Lower lobe of right lung (tissue), 2 donors: ENCODE measurements at regions not wholly inside any gene's neighbourhood (a gene's known extent, or its start where the extent isn't known, plus 50 kb on each side); places are given as distances from the start of the nearest gene placed in this dataset.
A peak's percentile ranks its signal among the peaks of the same experiment; 100 is the strongest.

Experiments
- ATAC-seq, 2 donors: fragments of 200-7000 bp; cut with Tn5 transposase; one replicate each; pipeline ENCODE4 v1.9.1; 2020 to 2022; ENCODE audit warnings: mild to moderate bottlenecking in 2 of 2, moderate library complexity in 2 of 2
- DNase-seq: peaks from one replicate; pipeline ENCODE4 v3.0.0-alpha.2; 2020
- H3K27ac ChIP-seq: fragments of 200-600 bp; one replicate; pipeline ENCODE4 v1.8.0; 2022
- H3K27me3 ChIP-seq: fragments of 200-600 bp; one replicate; pipeline ENCODE4 v1.8.0; 2022; ENCODE audit warnings: low read depth
- H3K36me3 ChIP-seq: fragments of 200-600 bp; one replicate; pipeline ENCODE4 v1.8.0; 2022; ENCODE audit warnings: mild to moderate bottlenecking
- H3K4me1 ChIP-seq: fragments of 200-600 bp; one replicate; pipeline ENCODE4 v1.8.0; 2022
- H3K4me3 ChIP-seq: fragments of 200-600 bp; one replicate; pipeline ENCODE4 v1.8.0; 2022; ENCODE audit warnings: mild to moderate bottlenecking
- H3K9me3 ChIP-seq: fragments of 200-600 bp; one replicate; pipeline ENCODE4 v1.8.0; 2022
- CTCF ChIP-seq: fragments of 200-600 bp; IDR thresholded peaks from one replicate; pipeline ENCODE4 v1.8.0; 2022; ENCODE audit warnings: antibody characterized with exemption, mild to moderate bottlenecking
- intact Hi-C: fragments of 100-400 bp; cut with DNase I; formaldehyde crosslinking; loops from one replicate; pipeline ENCODE4 v1.11.0; 2022
- donor health status: DM: no; HTN: yes; CAD: no; lungs with severe emphysema.

GRCh38 chr15:58336161-58336560 is 95.6 kb upstream of the LIPC start:
- no peaks in the 10 kb centered on the region for H3K27me3 ChIP-seq
- intact Hi-C loops = no loop called here
- no peaks in the 10 kb centered on the region for H3K36me3 ChIP-seq
- H3K4me1 ChIP-seq = peaks cover 16% of the 10 kb centered on the region
- H3K4me3 ChIP-seq = no peak overlapping the region
- no peak for ATAC-seq
- no peak for TF ChIP-seq CTCF
- no peaks in the 10 kb centered on the region for H3K9me3 ChIP-seq
- H3K27ac ChIP-seq = no peak overlapping the region
- DNase-seq = no peak

- intact Hi-C loops = no loop called here
- no peak overlapping the region for H3K27ac ChIP-seq
- H3K36me3 ChIP-seq = no peaks in the 10 kb centered on the region
- H3K9me3 ChIP-seq = no peaks in the 10 kb centered on the region
- H3K4me1 ChIP-seq = no peaks in the 10 kb centered on the region
- no peak overlapping the region for H3K4me3 ChIP-seq
- ATAC-seq (no peak), DNase-seq (no peak)
- TF ChIP-seq CTCF = no peak
- no peaks in the 10 kb centered on the region for H3K27me3 ChIP-seq
Observed at GRCh38 chr15:58340176-58340575, 91.6 kb upstream of the LIPC start.

DNA sequence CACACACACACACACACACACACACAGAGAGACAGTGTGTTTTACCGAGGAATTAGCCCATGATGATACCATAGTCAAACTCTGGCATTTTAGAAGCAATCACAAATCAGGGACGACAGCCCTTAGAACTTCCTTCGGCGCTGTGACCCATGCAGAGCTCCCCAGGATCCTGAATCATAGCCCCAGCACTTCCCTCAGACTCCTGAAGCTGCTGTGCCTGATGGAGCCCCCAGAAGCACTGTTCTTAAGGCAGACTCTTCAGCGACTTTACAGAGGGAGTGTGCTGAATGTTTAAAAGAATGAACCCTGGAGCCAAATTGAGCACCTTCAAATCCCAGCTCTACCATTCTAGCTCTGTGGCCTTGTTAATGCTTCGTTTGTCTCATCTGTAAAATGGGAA is 89.3 kb upstream of the LIPC start:
- no peak for ATAC-seq
- intact Hi-C loops = no loop called here
- Histone ChIP-seq H3K27ac (no peak overlapping the region), H3K4me3 (no peak overlapping the region), H3K36me3 (no peaks in the 10 kb centered on the region), H3K9me3 (no peaks in the 10 kb centered on the region), H3K27me3 (no peaks in the 10 kb centered on the region), H3K4me1 (no peaks in the 10 kb centered on the region)
- DNase-seq = no peak
- TF ChIP-seq CTCF = no peak

GRCh38 chr15:58344213-58345070 is 87.3 kb upstream of the LIPC start:
- Histone ChIP-seq H3K27me3 (no peaks in the 10 kb centered on the region), H3K4me1 (no peaks in the 10 kb centered on the region), H3K4me3 (no peak overlapping the region), H3K27ac (no peak overlapping the region), H3K9me3 (no peaks in the 10 kb centered on the region), H3K36me3 (no peaks in the 10 kb centered on the region)
- no peak for TF ChIP-seq CTCF
- DNase-seq (no peak), ATAC-seq (peak in 1 of 2 donors; percentile 23)
- intact Hi-C loops = no loop called here

DNA sequence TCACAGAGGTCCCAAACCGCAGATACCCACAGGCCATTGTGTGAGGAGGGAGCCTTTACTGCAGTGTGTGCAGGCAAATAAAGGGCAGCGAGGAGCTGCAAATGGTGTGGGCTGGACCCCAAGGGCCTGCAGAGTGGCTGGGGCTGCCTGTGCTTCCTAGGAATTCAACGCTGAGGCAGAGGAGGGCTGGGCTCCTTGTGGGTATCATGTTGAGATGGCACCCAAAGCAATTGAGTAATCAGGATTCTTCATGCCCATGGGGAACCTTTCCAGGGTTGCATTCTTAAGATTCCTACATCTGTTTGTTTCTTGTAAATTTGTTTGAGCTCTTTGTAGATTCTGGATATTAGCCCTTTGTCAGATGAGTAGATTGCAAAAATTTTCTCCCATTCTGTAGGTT is 85.4 kb upstream of the LIPC start:
- intact Hi-C loops = no loop called here
- no peak for TF ChIP-seq CTCF
- Histone ChIP-seq H3K27ac (no peak overlapping the region), H3K36me3 (no peaks in the 10 kb centered on the region), H3K9me3 (no peaks in the 10 kb centered on the region), H3K27me3 (no peaks in the 10 kb centered on the region), H3K4me3 (no peak overlapping the region), H3K4me1 (no peaks in the 10 kb centered on the region)
- DNase-seq (peak; percentile 57), ATAC-seq (peak; percentile 88 to 93)
